Gastroesophageal sphincter (tissue), 4 donors: ENCODE measurements at regions not wholly inside any gene's neighbourhood (a gene's known extent, or its start where the extent isn't known, plus 50 kb on each side); places are given as distances from the start of the nearest gene placed in this dataset.

Experiments used
- ATAC-seq: fragments of 150-250 bp; one replicate; pipeline ENCODE4 v1.9.1; 2016; ENCODE audit warnings: mild to moderate bottlenecking, moderate library complexity
- H3K27ac ChIP-seq, 4 donors: fragments of 200-600 bp; sonication (generic) in 3 of 4; 1 replicate in 3 of 4; 2 replicates in 1 of 4; pipeline ENCODE4 v1.5.1; 2016 to 2019
- H3K27me3 ChIP-seq: fragments of 200-600 bp; sonication (generic); one replicate; pipeline ENCODE4 v1.5.1; 2019
- H3K36me3 ChIP-seq, 2 donors: fragments of 200-600 bp; sonication (generic); one replicate each; pipeline ENCODE4 v1.5.1; 2019; ENCODE audit warnings: control low read depth in 1 of 2
- H3K4me1 ChIP-seq, 3 donors: fragments of 200-600 bp; sonication (generic); 1 replicate in 2 of 3; 2 replicates in 1 of 3; pipeline ENCODE4 v1.5.1; 2016 to 2019; ENCODE audit warnings: control low read depth in 2 of 3
- H3K4me3 ChIP-seq, 2 donors: fragments of 200-600 bp; sonication (generic); one replicate each; pipeline ENCODE4 v1.5.1; 2019; ENCODE audit warnings: mild to moderate bottlenecking in 1 of 2, moderate library complexity in 1 of 2
- H3K9me3 ChIP-seq, 3 donors: fragments of 200-600 bp; sonication (generic); one replicate each; pipeline ENCODE4 v1.5.1; 2017 to 2019; ENCODE audit warnings: control low read depth in 2 of 3
- CTCF ChIP-seq, 4 experiments: fragments of 200-600 bp in 2 of 4; fragments of 450-650 bp in 2 of 4; sonication (generic) in 1 of 4; IDR thresholded peaks; one replicate each; pipeline ENCODE4 v1.5.1; 2017 to 2019; ENCODE audit warnings: antibody characterized with exemption in 4 of 4, mild to moderate bottlenecking in 2 of 4, moderate library complexity in 2 of 4
- EP300 ChIP-seq: sonication (generic); formaldehyde crosslinking; IDR thresholded peaks from one replicate; pipeline ENCODE4 v1.6.1; 2017; ENCODE audit warnings: antibody characterized with exemption, mild to moderate bottlenecking
- POLR2A ChIP-seq, 2 donors: fragments of 450-650 bp; IDR thresholded peaks; one replicate each; pipeline ENCODE4 v1.6.1; 2017; ENCODE audit warnings: antibody characterized with exemption in 2 of 2, mild to moderate bottlenecking in 2 of 2, moderate library complexity in 1 of 2
- POLR2AphosphoS5 ChIP-seq: sonication (generic); formaldehyde crosslinking; IDR thresholded peaks from one replicate; pipeline ENCODE4 v1.6.1; 2017; ENCODE audit warnings: antibody characterized with exemption
- WGBS, 2 donors: methylation state at CpG; one replicate each; pipeline ENCODE4 v1.1.5; 2018; ENCODE audit warnings: low coverage in 1 of 2; 5-methylcytosine and 5-hydroxymethylcytosine counted together

GRCh38 chr13:99628442-99628841 is 127.2 kb downstream of the TM9SF2 start:
- ATAC-seq = no peak
- H3K9me3 ChIP-seq = no peaks in the 10 kb centered on the region
- no peak for TF ChIP-seq POLR2AphosphoS5
- no peaks in the 10 kb centered on the region for H3K36me3 ChIP-seq
- no peak overlapping the region for H3K4me3 ChIP-seq
- H3K27me3 ChIP-seq = no peaks in the 10 kb centered on the region
- H3K4me1 ChIP-seq = peaks cover 0 to 59% (median 5%) of the 10 kb centered on the region in 3 donors
- peak overlapping the region in 1 of 4 donors; percentile 67 for H3K27ac ChIP-seq

- TF ChIP-seq POLR2AphosphoS5 (peak; percentile 39), POLR2A (IDR thresholded peaks at IDR 0.05) (no peak)
- peak; percentile 78 for ATAC-seq
- H3K4me1 ChIP-seq = peaks cover 0 to 59% (median 5%) of the 10 kb centered on the region in 3 donors
- H3K27ac ChIP-seq = peak overlapping the region in 3 of 4 donors; percentile 29 to 67 (median 50)
- no peaks in the 10 kb centered on the region for H3K27me3 ChIP-seq
- 34 to 37% methylated on average over 8 of the region's 8 CpGs for WGBS, 2 donors
- H3K9me3 ChIP-seq = no peaks in the 10 kb centered on the region
- no peaks in the 10 kb centered on the region for H3K36me3 ChIP-seq
- H3K4me3 ChIP-seq = peak overlapping the region in 1 of 2 donors; percentile 33
Observed at GRCh38 chr13:99626461-99627082, 125.3 kb downstream of the TM9SF2 start.

GRCh38 chr13:99624936-99625540 is 123.8 kb downstream of the TM9SF2 start:
- ATAC-seq = no peak
- Histone ChIP-seq H3K4me1 (peaks cover 0 to 46% (median 5%) of the 10 kb centered on the region in 3 donors), H3K9me3 (no peaks in the 10 kb centered on the region), H3K36me3 (no peaks in the 10 kb centered on the region), H3K27me3 (no peaks in the 10 kb centered on the region), H3K4me3 (no peak overlapping the region), H3K27ac (no peak overlapping the region)
- WGBS, 2 donors = 66 to 94% methylated on average over 4 to 5 of the region's 12 CpGs
- TF ChIP-seq EP300 (no peak), CTCF (IDR thresholded peaks at IDR 0.05) (no peak), POLR2A (IDR thresholded peaks at IDR 0.05) (no peak), POLR2AphosphoS5 (no peak)

GRCh38 chr13:99620806-99621205 is 119.5 kb downstream of the TM9SF2 start:
- Histone ChIP-seq H3K27me3 (no peaks in the 10 kb centered on the region), H3K4me3 (no peak overlapping the region), H3K27ac (no peak overlapping the region), H3K36me3 (no peaks in the 10 kb centered on the region), H3K9me3 (no peaks in the 10 kb centered on the region), H3K4me1 (peaks cover 0 to 43% (median 0%) of the 10 kb centered on the region in 3 donors)
- no peak for TF ChIP-seq EP300
- TF ChIP-seq CTCF (IDR thresholded peaks at IDR 0.05) = no peak
- no peak for TF ChIP-seq POLR2A (IDR thresholded peaks at IDR 0.05)
- TF ChIP-seq POLR2AphosphoS5 = no peak
- WGBS, 2 donors = 76 to 100% methylated on average over 2 to 3 of the region's 3 CpGs
- no peak for ATAC-seq

- no peak for ATAC-seq
- Histone ChIP-seq H3K4me3 (no peak overlapping the region), H3K27me3 (no peaks in the 10 kb centered on the region), H3K36me3 (no peaks in the 10 kb centered on the region), H3K27ac (peak overlapping the region in 2 of 4 donors; percentile 9 to 22), H3K9me3 (no peaks in the 10 kb centered on the region), H3K4me1 (peaks cover 0 to 38% (median 0%) of the 10 kb centered on the region in 3 donors)
- TF ChIP-seq CTCF (IDR thresholded peaks at IDR 0.05) = no peak
- no peak for TF ChIP-seq POLR2A (IDR thresholded peaks at IDR 0.05)
- TF ChIP-seq EP300 = no peak
- no peak for TF ChIP-seq POLR2AphosphoS5
- WGBS, 2 donors = 88 to 100% methylated on average over 1 to 2 of the region's 2 CpGs
Observed at GRCh38 chr13:99619207-99619606, 117.9 kb downstream of the TM9SF2 start.
